Stomach (tissue), 8 donors: ENCODE measurements at regions not wholly inside any gene's neighbourhood (a gene's known extent, or its start where the extent isn't known, plus 50 kb on each side); places are given as distances from the start of the nearest gene placed in this dataset.

Experiments
- DNase-seq, 2 donors: peaks; one replicate each; pipeline versions ENCODE4 v3.0.0 to v3.0.0-alpha.2; 2013 to 2019
- H3K27ac ChIP-seq, 5 donors: fragments of 200-600 bp in 4 of 5; sonication (generic) in 4 of 5; one replicate each; pipeline ENCODE4 v1.5.1; 2013 to 2019; ENCODE audit warnings: mild to moderate bottlenecking in 1 of 5, moderate library complexity in 1 of 5
- H3K27me3 ChIP-seq, 3 donors: fragments of 200-600 bp; sonication (generic); one replicate each; pipeline ENCODE4 v1.5.1; 2017 to 2019; ENCODE audit warnings: mixed run types in 1 of 3
- H3K36me3 ChIP-seq, 4 donors: fragments of 200-600 bp; sonication (generic); 1 replicate in 3 of 4; 2 replicates in 1 of 4; pipeline ENCODE4 v1.5.1; 2016 to 2019
- H3K4me1 ChIP-seq, 4 donors: fragments of 200-600 bp; sonication (generic); one replicate each; pipeline ENCODE4 v1.5.1; 2016 to 2019
- H3K4me3 ChIP-seq, 4 donors: fragments of 200-600 bp; sonication (generic) in 3 of 4; one replicate each; pipeline ENCODE4 v1.5.1; 2016 to 2019; ENCODE audit warnings: mild to moderate bottlenecking in 1 of 4
- H3K9me3 ChIP-seq, 4 donors: fragments of 200-600 bp; sonication (generic); one replicate each; pipeline ENCODE4 v1.5.1; 2016 to 2019
- EP300 ChIP-seq: sonication (generic); formaldehyde crosslinking; IDR thresholded peaks from one replicate; pipeline ENCODE4 v1.6.1; 2017; ENCODE audit warnings: antibody characterized with exemption
- POLR2A ChIP-seq, 4 donors: fragments of 450-650 bp; IDR thresholded peaks; one replicate each; pipeline ENCODE4 v1.6.1; 2016; ENCODE audit warnings: antibody characterized with exemption in 4 of 4, control low read depth in 2 of 4, mild to moderate bottlenecking in 1 of 4, moderate library complexity in 1 of 4
- POLR2AphosphoS5 ChIP-seq, 3 donors: sonication (generic); formaldehyde crosslinking; IDR thresholded peaks; one replicate each; pipeline ENCODE4 v1.6.1; 2016; ENCODE audit warnings: antibody characterized with exemption in 3 of 3
- WGBS, 5 donors: extraction: QIAGEN DNeasy Blood & Tissue Kit in 3 of 5; methylation state at CpG; one replicate each; pipeline versions ENCODE4 v1.1.5 to v1.1.7; 2013 to 2018; 5-methylcytosine and 5-hydroxymethylcytosine counted together
- intact Hi-C: fragments of 100-400 bp; cut with DNase I; formaldehyde crosslinking; loops from one replicate; pipeline ENCODE4 v1.15.1; 2023; ENCODE audit warnings: low total_unique reads
- TF ChIP-seq, protein P1 (sequence below), 7 experiments: fragments of 450-650 bp in 4 of 7; fragments of 200-600 bp in 3 of 7; sonication (generic) in 3 of 7; IDR thresholded peaks; one replicate each; pipeline ENCODE4 v1.5.1; 2016 to 2019; ENCODE audit warnings: antibody characterized with exemption in 7 of 7, control low read depth in 2 of 7, mild to moderate bottlenecking in 1 of 7
- donor health status: healthy with polysubstance abuse.
- donor health status: Bipolar disorder and iron deficiency.
- donor health status: healthy.

DNA sequence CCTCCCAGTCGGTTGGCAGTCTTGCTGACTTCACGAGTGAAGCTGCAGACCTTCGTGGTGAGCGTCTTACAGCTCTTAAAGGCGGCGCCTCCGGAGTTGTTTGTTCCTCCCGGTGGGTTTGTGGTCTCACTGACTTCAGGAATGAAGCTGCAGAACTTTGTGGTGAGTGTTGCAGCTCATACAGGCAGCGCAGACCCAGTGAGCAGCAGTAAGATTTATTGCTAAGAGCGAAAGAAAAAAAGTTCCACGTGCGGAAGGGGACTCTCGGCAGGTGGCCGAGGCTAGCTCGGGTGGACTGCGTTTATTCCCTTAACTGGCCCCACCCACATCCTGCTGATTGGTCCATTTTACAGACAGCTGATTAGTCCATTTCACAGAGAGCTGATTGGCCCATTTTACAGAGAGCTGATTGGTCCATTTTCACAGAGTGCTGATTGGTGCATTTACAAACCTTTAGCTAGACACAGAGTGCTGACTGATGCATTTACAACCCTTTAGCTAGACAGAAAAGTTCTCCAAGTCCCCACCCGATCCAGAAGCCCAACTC, 240.3 kb downstream of the LRATD1 start:
- no peak overlapping the region for H3K4me3 ChIP-seq
- 85 to 93% (median 91%) methylated on average over 17 of the region's 17 CpGs for WGBS, 5 donors
- H3K9me3 ChIP-seq, result peaks cover 0 to 5% (median 0%) of the 10 kb centered on the region in 4 donors
- DNase-seq, result no peak
- no peak for TF ChIP-seq EP300
- no peak for TF ChIP-seq POLR2AphosphoS5 (IDR thresholded peaks at IDR 0.05)
- intact Hi-C loops, result no loop called here
- no peaks in the 10 kb centered on the region for H3K36me3 ChIP-seq
- H3K4me1 ChIP-seq, result no peaks in the 10 kb centered on the region
- no peak overlapping the region for H3K27ac ChIP-seq
- H3K27me3 ChIP-seq, result no peaks in the 10 kb centered on the region

GRCh38 chr2:14881651-14882327, 249.3 kb downstream of the LRATD1 start:
- no peak overlapping the region for H3K4me3 ChIP-seq
- intact Hi-C loops, result no loop called here
- 29 to 63% (median 33%) methylated on average over 3 of the region's 3 CpGs for WGBS, 5 donors
- H3K9me3 ChIP-seq, result no peaks in the 10 kb centered on the region
- TF ChIP-seq, protein P1, sequence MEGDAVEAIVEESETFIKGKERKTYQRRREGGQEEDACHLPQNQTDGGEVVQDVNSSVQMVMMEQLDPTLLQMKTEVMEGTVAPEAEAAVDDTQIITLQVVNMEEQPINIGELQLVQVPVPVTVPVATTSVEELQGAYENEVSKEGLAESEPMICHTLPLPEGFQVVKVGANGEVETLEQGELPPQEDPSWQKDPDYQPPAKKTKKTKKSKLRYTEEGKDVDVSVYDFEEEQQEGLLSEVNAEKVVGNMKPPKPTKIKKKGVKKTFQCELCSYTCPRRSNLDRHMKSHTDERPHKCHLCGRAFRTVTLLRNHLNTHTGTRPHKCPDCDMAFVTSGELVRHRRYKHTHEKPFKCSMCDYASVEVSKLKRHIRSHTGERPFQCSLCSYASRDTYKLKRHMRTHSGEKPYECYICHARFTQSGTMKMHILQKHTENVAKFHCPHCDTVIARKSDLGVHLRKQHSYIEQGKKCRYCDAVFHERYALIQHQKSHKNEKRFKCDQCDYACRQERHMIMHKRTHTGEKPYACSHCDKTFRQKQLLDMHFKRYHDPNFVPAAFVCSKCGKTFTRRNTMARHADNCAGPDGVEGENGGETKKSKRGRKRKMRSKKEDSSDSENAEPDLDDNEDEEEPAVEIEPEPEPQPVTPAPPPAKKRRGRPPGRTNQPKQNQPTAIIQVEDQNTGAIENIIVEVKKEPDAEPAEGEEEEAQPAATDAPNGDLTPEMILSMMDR (IDR thresholded peaks at IDR 0.05), result no peak
- no peak for TF ChIP-seq POLR2AphosphoS5 (IDR thresholded peaks at IDR 0.05)
- no peak for TF ChIP-seq POLR2A (IDR thresholded peaks at IDR 0.05)
- TF ChIP-seq EP300, result no peak
- no peak overlapping the region for H3K27ac ChIP-seq
- no peaks in the 10 kb centered on the region for H3K36me3 ChIP-seq
- H3K27me3 ChIP-seq, result no peaks in the 10 kb centered on the region
- no peak for DNase-seq
- peaks cover 0 to 7% (median 0%) of the 10 kb centered on the region in 4 donors for H3K4me1 ChIP-seq

GRCh38 chr2:14884651-14885050, 252.1 kb downstream of the LRATD1 start:
- Histone ChIP-seq H3K9me3 (no peaks in the 10 kb centered on the region), H3K27me3 (no peaks in the 10 kb centered on the region), H3K4me3 (no peak overlapping the region), H3K27ac (no peak overlapping the region), H3K36me3 (no peaks in the 10 kb centered on the region), H3K4me1 (peaks cover 0 to 7% (median 0%) of the 10 kb centered on the region in 4 donors)
- TF ChIP-seq, protein P1 (IDR thresholded peaks at IDR 0.05), result no peak
- TF ChIP-seq POLR2AphosphoS5 (IDR thresholded peaks at IDR 0.05) (no peak), EP300 (no peak), POLR2A (IDR thresholded peaks at IDR 0.05) (no peak)
- WGBS, 5 donors, result 76 to 90% (median 86%) methylated on average over 2 of the region's 2 CpGs
- DNase-seq, result no peak
- intact Hi-C loops, result no loop called here

DNA sequence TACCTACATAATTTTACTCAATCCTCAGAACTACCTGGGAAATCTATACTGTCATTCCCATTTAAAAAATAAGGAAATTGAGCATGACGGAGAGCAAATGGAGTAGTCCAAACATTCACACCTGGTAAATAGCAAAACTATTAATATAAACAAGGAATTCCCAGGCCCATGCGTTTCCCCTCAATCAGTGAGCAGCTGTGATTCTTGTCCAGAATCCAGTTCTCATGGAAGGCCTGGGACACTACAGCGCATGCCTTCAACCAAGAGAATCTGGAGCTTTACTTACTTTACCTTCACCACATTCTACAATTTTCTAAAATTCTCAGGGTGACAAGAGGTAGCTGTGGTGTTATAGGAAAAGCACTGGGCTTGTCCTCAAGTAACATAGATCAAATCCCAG, 259.0 kb downstream of the LRATD1 start:
- 48 to 73% (median 65%) methylated on average over 3 of the region's 3 CpGs for WGBS, 5 donors
- H3K4me3 ChIP-seq, result no peak overlapping the region
- no peak for TF ChIP-seq POLR2AphosphoS5 (IDR thresholded peaks at IDR 0.05)
- TF ChIP-seq POLR2A (IDR thresholded peaks at IDR 0.05), result no peak
- TF ChIP-seq, protein P1 (IDR thresholded peaks at IDR 0.05), result no peak

More for the DNA sequence above, 259.0 kb downstream of the LRATD1 start:
- intact Hi-C loops, result no loop called here
- Histone ChIP-seq H3K27me3 (no peaks in the 10 kb centered on the region), H3K4me1 (no peaks in the 10 kb centered on the region), H3K36me3 (no peaks in the 10 kb centered on the region), H3K9me3 (no peaks in the 10 kb centered on the region), H3K27ac (no peak overlapping the region)
- DNase-seq, result no peak
